NOMO-1 (cell line): ENCODE measurements at regions not wholly inside any gene's neighbourhood (a gene's known extent, or its start where the extent isn't known, plus 50 kb on each side); places are given as distances from the start of the nearest gene placed in this dataset.
"Not testable (repeated sequence)": the region's sequence is repeated elsewhere in the genome, so short reads cannot be mapped to it uniquely, and the experiment has no call there.

Experiments used
- DNase-seq, 2 experiments: peaks; one replicate each; lab custom pipeline; 2025; ENCODE audit not compliant: unreplicated experiment in 2 of 2; lab: John Stamatoyannopoulos, UW

GRCh38 chr12:65720136-65721130 lies 103.8 kb upstream of the HMGA2 start:
- no peak for DNase-seq

- DNase-seq, result no peak
Measured at GRCh38 chr12:65721541-65722190, 102.6 kb upstream of the HMGA2 start.

GRCh38 chr12:65725376-65725775 lies 98.9 kb upstream of the HMGA2 start:
- DNase-seq, result no peak

DNA sequence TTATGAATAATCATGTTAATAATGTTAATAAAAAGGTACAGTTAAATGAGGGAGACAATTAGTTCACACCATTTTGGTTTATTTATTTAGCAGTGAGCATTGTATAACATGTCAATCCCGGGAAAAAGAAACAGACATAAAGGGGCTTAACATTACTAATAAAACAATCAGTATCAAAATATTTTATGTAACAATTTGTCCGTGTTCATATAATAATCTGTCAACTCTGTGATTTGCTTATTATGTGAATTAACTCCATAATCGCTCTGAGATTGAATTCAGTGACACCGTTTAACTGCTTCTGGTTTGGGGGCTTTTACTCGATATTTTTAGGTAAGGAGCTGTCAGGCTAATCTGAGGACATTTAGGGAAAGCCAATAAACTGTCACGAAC lies 95.8 kb upstream of the HMGA2 start:
- DNase-seq, result no peak

DNA sequence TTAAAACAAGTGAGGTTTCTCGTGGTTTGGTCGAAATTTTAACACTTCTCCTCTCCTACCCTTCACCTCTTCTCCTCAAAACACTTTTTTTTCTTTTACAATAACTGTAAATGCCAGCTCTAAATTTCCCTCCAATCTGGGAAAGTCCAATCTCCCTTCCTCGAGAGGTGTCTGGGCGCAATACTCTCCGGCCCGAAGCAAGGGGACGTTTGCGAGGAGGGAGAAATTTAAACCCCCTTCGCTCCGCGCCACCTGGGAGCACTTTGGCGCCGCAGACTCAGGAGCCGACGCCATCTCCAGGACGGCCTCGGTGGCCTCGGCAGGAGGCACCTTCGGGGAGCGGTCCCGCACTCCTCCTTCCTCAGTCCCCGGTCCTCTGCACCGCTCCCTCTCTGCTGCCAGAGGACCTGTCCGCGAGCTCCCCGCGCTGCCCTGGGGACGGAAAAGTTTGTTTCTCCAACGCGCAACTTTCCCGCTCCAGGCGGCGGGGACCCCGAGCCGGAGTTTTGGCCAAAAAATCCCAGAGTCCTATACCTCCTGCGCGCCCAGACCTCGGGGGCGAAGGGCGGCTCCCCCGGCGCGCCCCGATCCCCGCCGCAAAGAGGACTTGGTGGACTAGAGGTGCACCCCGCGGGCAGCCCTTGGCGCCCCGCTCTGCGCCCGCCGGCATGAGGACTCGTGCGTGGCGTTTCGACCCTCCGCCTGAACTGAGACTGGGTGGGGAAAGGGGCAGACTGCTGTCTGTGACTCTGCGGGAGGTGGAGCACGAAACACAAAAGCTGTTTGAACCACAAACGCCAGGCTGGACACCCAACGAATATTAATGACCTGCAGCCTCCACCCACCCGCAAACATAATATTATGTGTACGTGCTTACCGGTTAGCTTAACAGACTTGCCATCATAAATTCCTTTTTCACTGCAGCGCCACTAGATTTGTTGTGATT lies 95.2 kb upstream of the HMGA2 start:
- no peak for DNase-seq

DNA sequence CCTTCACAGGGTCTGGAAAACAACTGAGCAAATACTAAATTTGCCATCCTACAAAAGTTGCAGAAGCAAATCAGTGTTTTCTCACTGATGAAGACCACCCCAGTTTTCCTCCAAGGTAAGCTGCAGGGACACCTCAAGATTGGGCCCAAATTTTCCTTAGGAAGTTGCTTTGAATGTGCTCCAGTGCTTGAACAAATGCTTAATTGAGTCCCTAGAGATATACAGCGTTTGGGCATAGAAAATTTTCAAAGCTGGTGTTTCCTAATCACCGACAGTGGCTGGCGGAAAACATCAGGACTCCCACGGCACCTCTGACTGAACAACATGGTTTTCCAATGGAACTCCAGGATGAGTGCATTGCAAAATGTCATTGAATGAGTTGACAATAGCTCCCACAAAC lies 92.5 kb upstream of the HMGA2 start:
- DNase-seq, result no peak

DNA sequence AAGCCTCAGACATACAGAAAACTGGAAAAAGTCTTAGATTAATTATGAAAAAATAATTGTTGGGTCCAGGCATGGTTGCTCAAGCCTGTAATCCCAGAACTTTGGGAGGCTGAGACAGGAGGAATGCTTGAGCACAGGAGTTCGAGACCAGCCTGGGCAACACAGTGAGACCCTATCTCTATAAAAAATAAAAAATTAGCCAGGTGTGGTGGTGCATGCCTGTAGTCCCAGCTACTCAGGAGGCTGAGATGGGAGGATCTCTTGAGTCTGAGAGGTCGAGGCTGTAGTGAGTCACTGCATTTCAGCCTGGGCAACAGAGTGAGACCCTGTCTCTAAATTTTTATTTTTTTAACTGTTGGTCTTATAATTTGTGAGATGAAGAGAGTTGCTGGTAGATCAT lies 90.6 kb upstream of the HMGA2 start:
- DNase-seq, result not testable (repeated sequence)

GRCh38 chr12:65734226-65734625 lies 90.1 kb upstream of the HMGA2 start:
- DNase-seq, result no peak

GRCh38 chr12:65739606-65740005 lies 84.7 kb upstream of the HMGA2 start:
- no peak for DNase-seq

DNA sequence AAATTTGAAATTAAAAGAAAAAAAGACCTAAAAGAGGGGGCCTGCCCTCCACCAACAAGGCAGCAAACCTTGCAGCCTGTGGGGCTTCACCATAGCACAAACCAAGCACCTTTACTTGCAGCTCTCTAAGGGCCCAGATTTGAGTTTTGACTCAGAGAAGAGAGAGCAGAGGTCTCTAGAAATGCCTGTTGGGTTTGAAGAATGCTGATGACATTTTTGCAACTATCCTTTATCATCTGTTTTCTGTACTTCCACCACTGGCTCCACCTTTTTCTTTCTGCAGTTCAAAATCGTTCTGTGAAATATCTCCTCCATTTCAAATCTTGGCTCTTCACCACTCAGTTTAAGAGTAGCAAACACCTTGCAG lies 83.8 kb upstream of the HMGA2 start:
- DNase-seq, result no peak

DNA sequence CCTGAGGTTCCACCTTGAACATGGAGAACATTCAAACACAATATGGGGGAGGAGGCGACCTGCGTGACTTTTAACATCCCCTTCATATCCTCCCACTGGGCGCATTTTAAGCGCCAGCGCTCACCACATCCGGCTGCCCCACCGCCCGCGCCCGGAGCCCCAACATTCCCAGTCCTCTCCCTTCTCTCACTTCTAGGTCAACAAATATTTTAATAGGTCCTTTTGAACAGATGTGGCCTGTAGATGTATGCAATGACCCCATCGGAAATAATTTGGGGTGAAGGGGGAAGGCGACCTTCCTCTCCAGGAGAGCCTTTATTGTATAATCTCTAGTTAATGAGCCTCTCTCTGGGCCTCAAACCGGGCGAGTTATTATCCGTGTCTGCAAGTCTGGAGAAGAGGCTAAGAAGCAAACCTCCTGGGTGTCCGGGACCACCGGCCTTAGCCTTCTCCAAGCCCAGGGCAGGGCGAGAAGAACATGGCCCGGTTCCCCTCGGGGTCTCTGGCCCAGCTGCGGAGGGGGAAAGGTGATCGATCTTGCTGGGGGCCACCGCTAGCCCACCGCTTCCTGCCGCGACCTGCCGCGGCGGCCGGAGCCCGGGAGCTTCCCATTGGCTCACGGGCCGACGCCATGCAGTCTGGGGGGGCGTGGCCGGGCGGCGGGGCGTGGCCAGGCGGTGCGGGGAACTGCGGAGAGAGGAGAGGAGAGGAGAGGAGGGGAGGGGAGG lies 83.2 kb upstream of the HMGA2 start:
- DNase-seq, result peak; percentile 45 to 72

DNA sequence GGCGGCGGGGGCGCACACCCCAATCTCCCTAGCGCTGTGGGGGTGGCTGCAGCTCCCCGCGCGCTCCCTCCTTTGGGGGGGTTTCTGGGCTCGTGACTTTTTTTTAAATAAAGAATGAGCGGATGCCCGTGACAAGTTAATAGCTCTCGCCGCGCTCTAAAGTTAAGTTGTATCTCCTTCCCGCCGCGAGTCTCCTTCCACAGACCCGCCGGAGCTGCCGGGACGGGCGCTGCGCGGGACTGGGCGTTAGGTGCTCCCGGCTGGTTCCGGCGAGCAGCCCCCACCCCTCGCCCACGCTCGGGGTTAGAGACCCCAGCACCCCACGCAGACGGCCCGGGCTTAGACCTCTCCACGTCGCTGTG lies 82.6 kb upstream of the HMGA2 start:
- DNase-seq, result no peak

DNA sequence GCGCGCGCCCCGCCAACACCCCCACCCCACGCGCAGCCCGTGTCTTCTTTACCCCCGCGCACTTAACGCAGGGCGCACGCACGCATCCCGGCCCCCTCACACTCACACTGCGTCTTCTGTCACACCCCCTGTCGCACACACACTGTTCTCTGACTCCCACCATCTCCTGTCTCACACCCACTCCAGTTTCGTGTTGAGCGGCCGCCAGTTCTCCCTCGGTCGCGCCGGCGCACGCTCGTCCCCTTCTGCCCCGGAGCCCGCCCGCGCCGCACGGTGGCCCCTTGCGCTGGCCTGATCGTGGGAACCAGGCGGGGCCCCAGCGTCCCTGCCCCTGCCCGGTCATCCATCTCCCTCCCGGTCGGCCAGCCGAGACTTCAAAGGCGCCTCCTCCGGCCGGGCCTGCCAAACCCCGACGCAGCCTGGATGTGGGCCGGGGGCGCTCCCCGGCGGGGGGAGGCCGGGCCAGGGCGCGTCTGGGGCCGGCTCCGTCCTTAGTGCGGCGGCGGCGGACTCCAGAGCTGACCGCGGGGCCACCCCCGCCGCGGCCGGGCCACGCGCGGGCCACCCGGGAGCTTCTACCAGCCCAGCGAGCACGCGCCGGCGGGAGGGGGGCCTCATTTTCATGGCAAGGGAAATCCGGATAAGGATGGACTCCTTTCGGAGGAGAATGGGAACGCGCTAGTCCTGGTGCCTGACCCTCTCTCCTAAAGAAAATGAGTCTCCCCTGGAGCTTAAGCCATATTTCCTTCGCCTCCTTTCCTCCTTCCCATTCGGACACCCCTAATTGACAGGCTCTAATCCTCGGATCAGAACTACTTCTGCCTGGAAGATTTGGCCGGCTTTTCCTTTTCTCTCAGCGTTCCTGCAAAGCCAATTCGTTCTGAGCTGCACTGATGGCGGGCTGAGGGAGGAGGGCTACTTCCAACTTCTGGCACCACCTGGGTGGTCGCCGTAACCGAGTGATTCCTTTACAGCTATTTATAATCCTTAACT lies 82.0 kb upstream of the HMGA2 start:
- no peak for DNase-seq

GRCh38 chr12:65744236-65744840 lies 79.9 kb upstream of the HMGA2 start:
- not testable (repeated sequence) for DNase-seq

DNA sequence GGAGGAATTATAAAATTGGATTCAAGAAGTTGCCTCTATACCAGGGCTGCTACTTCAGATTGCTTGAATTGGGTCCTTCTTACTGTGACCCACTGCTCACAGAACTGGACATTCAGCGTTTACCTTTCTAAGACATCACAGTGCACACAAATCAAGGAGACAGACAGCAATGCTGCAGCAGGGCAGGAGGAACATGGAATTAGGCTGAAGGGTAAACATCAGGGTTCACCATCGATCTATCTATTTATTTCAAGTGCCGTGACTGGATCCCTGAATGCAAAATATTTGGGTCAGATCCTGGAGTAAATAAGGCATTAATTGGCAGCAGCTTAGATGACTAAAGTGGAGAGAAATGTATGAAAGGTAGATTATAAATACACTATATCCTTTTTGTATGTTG lies 76.9 kb upstream of the HMGA2 start:
- DNase-seq, result no peak

DNA sequence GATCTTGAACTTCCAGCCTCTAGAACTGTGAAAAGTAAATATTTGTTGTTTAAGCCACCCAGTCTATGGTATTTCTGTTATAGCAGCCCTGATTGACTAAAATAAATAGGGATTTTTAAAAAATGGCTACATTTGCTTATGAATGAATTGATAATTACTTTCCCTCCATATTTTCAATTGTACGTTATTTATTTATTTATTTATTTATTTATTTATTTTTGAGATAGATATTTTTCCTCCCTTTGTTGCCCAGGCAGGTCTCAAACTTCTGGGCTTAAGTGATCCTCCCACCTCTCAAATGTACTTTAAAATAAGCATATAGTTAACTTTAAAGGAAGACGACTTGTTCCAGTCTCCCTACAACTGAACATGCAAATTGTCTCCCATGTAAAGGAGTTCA lies 76.0 kb upstream of the HMGA2 start:
- DNase-seq, result no peak

GRCh38 chr12:65754290-65754689 lies 70.0 kb upstream of the HMGA2 start:
- DNase-seq, result no peak

- DNase-seq, result no peak
Measured at GRCh38 chr12:65754744-65755595, 69.3 kb upstream of the HMGA2 start.
